GM18499 (cell line): ENCODE measurements at regions not wholly inside any gene's neighbourhood (a gene's known extent, or its start where the extent isn't known, plus 50 kb on each side); places are given as distances from the start of the nearest gene placed in this dataset.
"Not testable (repeated sequence)": the region's sequence is repeated elsewhere in the genome, so short reads cannot be mapped to it uniquely, and the experiment has no call there.

ENCODE experiments used
- ATAC-seq: cut with Tn5 transposase; IDR thresholded peaks from one replicate; pipeline ENCODE4 v1.9.1; 2021; ENCODE audit warnings: moderate number of reproducible peaks; ENCODE audit not compliant: insufficient read depth, unreplicated experiment

DNA sequence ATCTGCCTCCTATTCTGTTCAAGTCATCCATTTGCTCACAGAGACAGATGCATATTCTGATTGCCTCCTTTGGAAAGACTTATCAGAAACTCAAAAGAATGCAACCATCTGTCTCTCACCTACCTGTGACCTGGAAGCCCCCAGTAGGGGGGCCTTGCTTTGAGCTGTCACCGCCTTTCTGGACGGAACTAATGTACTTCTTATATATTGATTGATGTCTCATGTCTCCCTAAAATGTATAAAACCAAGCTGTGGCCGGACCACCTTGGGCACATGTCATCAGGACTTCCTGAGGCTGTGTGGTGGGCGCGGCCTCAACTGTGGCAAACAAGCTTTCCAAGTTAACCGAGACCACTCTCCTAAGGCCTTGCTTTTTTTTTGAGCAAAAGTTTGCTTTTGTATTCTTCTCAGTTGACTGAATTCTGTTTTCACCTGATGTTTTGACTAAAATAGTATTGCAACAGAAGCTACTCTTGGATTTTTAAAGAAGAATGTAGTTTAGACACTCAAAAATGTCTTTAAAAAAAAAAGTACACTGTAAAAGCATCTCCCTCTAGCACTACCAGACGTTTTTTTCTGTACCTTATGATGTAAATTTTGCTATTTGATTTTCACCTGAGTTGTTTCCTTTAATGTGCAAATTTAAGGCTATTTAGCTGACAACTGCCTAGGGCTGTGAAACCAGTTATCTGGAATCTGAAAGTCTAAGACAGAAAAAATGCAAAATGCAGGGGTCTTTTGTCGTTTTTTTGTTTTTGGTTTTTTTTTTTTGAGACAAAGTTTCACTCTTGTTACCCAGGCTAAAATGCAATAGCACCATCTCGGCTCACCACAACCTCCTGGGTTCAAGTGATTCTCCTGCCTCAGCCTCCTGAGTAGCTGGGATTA lies 298.8 kb upstream of the SGCG start:
- not testable (repeated sequence) for ATAC-seq

DNA sequence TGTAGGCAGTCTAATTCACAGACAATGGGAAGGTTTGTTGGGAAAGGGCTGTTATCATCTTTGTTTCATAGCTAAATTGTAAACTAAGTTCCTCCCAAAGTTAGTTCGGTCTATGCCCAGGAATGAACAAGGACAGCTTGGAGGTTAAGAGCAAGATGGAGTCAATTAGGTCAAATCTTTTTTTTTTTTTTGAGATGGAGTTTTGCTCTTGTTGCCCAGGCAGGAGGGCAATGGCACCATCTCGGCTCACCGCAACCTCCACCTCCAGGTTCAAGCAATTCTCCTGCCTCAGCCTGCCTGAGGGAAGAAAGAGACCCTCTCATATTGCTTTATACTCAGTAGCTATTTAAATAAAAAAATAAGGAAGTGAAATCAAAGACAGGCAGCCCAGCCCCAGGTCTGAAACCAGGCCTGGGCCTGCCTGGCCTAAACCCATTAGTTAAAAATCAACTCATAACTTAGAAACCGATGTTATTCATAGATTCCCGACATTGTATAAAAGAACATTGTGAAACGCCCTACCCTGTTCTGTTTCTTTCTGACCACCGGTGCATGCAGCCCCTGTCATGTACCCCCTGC lies 297.4 kb upstream of the SGCG start:
- ATAC-seq: no peak

DNA sequence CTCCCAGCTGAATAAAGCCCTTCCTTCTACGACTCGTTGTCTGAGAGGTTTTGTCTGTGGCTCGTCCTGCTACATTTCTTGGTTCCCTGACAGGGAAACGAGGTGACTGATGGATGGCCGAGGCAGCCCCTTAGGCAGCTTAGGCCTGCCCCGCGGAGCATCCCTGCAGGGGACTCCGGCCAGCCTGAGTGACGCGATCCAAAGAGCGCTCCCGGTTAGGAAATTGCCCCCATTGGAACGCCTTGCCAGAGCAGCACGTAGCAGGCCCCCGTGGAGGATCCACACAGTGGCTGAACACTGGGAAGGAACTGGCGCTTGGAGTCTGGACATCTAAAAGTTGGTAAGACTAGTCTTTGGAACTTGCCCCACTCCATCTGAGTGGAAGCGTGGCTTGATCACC lies 296.8 kb upstream of the SGCG start:
- no peak for ATAC-seq

DNA sequence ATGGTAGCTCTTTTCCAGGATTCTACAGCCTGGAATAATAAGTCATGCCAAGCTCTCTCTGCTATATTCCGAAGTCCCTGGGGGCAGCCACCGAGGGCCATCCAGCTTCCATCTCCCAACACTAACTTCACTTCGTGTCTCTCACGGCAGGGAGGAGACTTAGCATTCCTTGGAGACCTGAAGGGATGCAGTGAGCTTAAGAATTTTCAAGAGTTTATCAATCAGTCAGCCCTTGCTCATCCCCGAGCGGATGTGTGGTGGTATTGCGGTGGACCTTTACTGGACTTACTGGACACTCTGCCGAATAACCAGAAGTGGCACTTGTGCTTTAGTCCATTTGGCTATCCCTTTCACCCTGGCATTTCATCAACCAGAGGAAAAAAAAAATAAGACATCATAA lies 294.7 kb upstream of the SGCG start:
- ATAC-seq: not testable (repeated sequence)

DNA sequence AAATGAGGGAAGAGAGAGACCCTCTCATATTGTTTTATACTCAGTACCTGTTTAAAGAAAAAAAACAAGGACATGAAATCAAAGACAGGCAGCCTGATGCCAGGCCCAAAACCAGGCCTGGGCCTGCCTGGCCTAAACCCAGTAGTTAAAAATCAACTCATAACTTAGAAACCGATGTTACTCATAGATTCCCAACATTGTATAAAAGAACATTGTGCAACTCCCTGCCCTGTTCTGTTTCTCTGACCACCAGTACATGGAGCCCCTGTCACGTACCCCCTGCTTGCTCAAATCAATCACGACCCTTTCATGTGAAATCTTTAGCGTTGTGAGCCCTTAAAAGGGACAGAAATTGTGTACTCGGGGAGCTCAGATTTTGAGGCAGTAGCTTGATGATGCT lies 291.4 kb upstream of the SGCG start:
- ATAC-seq: not testable (repeated sequence)

DNA sequence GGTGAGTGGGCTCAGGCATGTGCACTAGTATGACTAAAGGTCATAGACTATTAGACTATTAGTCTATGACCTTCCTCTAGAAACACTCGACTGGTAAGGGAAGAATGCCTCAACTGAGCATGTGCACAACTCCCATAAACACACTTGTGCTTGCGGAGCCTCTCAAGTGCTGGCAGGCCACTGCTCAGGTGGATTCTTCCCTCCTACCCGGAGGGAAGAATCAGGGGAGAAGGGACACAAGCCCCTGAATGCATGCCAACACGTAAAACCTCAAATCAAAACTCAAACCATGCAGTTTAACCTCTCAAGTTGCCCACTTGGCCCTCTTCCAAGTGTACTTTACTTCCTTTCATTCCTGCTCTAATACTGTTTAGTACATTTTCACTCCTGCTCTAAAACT lies 287.6 kb upstream of the SGCG start:
- no peak for ATAC-seq

DNA sequence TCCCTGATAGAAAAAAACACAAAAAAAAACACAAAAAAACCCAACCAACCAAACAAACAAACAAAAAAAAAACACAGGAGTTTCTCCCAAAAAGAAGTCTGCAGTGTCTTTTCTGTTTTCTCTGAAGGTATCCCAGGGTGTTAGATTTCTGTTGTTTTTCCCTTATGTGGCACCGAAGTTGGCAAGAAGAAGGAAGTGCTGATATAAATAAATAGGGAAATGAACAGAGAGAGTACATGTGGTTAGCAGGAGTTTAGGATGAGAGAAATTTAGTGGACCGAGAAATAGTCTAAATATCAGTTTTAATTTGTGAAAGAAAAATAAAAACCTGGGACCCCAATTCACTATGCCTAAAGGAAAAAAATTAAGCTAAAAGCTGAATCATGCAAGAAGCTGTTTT lies 287.0 kb upstream of the SGCG start:
- ATAC-seq: no peak

DNA sequence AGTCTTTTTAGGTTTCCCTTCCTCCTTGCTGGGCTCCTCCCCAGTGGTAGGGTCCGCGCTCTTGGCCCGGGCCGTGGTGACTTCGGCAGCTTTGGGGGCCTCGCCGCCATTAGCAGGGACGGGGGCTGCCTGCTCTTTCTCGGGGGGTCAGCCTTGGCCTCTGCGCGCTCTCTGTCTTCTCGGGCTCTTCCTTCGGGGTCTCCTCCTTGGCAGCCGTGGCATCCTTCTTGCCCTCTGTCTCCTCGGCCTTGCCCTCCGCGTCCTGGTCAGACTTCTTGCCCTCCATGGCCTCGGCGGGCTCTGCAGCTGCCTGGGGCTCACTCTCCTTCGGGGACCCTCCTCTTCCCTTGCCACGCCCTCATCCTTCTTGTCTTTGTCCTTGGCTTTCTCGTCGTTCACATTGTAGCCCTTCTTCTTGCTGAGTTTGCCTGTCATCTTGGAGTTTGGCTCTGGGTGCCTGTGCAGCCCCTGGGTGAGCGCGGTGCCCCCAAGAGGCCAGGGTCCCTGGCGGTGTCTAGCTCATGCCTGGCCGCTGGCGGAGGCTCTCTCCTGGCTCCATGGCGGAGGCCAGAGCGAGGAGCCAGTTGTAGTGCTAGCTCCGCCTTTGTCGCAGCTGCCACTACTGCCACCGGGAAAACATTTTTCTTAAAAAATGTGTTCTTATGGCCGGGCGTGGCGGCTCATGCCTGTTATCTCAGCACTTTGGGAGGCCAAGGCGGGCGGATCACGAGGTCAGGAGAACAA lies 283.0 kb upstream of the SGCG start:
- no peak for ATAC-seq

DNA sequence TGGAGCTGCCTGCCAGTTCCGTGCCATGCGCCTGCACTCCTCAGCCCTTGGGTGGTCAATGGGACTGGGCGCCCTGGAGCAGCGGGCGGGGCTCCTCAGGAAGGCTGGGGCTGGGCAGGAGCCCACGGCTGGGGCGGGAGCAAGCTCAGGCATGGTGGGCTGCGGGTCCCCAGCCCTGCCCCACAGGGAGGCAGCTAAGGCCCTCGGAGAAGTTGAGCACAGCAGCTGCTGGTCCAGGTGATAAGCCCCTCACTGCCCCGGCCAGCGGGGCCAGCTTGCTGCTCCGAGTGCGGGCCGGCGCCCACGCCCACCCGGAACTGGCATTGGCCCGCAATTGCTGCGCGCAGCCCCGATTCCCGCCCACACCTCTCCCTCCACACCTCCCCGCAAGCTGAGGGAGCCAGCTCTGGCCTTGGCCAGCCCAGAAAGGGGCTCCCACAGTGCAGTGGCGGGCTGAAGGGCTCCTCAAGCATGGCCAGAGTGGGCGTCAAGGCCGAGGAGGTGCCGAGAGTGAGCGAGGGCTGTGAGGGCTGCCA lies 280.3 kb upstream of the SGCG start:
- ATAC-seq: not testable (repeated sequence)

DNA sequence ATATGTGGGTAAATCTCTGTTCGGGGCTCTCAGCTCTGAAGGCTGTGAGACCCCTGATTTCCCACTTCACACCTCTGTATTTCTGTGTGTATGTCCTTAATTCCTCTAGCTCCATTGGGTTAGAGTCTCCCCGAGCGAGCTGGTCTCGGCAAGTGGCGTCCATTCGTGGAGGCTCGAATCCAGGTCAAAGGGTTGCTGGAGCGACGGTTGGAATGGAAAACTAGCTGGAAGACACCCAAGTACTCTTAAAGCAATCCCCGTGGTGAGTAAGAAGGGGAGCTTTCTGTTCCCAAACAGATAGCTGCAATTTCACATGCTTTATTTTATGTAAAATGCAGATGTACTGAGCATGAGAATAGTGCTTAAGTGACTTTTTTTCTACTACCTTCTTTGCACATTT lies 277.5 kb upstream of the SGCG start:
- no peak for ATAC-seq

DNA sequence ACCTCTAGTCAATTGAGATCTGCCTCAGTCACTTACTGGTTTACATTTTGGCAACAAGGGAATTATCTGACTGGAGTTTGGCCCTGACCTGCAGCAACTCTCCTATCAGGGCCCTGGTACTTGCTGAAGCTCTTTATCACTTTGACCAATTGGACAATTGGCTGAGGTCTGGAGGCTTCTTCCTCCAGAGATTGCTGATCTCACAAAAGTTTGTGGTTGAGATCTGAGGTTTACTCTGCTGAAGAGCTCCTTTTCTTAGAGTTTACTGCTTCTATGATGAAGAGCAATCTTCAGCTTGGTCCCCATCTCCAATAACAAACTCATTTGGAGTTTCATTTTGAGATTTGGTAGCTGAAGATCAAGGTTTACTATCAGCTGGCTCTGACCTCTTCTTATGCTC lies 276.9 kb upstream of the SGCG start:
- ATAC-seq: no peak

DNA sequence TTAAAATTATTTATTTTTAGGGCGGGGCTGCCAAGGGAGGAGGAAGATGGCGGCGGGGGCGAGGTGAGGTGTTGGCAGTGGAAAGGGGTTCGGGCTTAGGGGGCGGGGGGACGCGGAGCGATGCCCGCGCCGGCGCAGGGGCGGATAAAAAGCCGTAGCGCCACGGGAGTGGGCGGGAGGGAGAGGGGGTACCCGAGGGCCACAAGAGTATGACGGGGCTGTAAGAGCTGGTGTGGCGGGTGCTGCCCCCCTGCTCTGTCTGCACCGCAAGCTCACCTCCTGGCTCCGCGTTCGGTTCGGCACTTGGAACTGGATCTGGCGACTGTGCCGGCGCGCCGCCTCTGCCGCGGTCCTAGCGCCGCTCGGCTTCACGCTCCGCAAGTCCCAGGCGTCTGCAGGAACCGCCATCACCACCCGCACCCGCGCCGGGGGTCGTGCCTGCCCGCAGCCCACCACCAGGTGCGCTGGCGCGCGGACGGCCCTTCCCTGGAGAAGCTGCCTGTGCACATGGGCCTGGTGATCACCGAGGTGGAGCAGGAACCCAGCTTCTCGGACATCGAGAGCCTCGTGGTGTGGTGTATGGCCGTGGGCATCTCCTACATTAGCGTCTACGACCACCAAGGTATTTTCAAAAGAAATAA lies 265.2 kb upstream of the SGCG start:
- no peak for ATAC-seq

DNA sequence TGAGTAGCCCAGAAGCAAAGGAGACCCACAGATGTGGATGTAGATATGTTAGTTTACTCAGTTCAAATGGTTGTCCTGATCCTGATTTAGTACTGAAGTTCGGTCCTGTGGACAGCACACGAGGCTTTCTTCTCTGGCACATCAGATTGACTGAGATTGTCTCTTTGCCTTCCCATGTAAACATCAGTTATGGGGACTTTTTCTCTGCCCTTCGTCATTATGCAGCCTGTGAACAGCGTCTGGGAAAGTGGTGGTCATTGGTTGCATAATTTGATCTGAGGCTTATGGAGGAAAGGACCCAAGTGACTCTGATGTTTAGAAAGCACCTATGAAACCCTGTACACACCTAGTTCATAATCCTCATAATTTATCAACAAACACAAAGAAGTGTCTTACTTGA lies 264.5 kb upstream of the SGCG start:
- not testable (repeated sequence) for ATAC-seq

DNA sequence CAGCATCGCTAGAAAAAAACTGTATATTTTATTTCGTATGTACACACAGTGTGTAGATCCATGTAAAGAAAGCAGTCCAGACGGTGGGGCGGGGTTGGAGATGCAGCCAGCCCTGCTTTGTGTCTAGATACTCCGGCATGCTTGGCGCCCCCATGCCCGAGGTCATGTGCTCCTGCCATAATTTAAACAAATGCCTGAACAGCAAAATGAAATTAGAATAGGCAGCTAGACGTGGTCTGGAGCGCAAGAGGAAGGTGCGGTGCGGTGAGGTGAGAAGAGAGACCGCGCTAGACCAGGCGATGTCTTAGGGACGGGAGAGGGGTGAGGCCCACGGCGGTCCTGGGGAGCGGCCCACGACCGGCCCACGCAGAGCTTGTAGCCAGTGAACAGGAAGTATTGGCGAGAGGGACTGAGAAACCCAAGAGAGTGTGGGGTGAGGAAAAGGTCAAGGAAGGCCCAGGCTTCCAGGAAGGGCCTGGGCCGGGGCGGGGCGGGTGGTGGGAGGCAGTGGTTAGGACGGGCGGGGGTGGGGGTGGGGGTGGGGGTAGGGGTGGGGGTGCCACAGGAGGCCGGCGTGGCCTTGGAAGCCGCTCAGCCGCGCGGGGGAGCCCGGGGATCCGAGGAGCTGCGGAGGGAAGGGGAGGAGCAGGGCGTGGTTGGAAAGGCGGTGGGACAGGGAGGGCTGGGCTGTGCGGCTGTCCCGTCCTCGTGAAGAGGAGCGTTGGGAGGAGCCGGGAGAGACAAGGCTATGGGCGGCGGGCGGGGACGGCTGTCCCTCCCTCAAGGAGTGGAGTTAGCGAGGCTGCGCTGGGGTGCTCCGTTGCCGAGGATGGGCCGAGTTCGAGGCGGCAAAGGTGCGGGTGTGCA lies 254.7 kb upstream of the SGCG start:
- no peak for ATAC-seq

DNA sequence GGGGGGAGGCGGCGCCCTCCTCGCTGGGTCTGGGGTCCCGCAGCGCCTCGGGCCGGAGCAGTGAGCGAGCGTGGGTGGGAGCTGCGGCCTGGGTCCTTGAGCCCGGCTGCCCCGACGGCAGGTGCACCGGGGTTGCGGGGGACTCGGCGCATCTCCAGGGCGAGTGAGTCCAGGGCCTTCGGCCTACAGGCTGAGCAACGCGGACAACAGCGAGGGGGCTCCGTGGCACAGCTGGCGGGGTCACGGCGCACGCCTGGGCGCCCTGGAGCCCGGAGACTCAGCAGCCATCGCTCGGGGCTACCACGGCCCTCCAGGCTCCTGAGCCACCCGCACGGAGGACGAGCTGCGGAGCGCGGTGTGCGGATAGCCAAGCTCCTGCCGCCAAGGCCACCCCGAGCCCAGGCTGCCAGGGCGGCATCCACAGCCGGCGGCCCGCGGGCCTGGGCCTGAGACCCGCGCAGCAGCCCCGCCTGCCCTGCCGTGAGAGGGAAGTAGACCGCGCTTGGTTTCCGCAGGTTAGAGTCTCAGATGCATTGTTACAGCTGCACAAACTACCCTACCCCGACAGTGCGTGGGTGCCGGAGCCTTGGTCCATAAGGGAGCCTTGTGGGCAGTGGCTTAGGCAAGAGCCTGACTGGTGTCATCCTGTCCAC lies 253.9 kb upstream of the SGCG start:
- no peak for ATAC-seq

DNA sequence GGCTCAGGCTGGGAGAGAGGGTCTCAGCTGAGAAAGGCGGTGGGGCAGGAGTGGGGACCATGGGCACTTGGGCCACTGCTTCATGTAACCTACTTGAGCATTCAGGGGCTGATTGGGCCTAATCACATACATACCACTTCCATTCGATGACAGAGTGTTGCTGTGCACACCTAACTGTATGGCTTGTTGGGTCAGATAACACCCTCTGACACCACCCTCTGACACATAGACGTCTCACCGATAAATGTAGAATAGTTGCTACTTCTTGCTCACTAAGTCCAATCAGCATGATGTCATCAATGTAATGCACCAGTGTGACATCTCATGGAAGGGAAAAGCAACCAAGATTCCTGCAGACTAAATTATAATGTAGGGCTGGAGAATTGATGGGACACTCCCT lies 252.9 kb upstream of the SGCG start:
- not testable (repeated sequence) for ATAC-seq

DNA sequence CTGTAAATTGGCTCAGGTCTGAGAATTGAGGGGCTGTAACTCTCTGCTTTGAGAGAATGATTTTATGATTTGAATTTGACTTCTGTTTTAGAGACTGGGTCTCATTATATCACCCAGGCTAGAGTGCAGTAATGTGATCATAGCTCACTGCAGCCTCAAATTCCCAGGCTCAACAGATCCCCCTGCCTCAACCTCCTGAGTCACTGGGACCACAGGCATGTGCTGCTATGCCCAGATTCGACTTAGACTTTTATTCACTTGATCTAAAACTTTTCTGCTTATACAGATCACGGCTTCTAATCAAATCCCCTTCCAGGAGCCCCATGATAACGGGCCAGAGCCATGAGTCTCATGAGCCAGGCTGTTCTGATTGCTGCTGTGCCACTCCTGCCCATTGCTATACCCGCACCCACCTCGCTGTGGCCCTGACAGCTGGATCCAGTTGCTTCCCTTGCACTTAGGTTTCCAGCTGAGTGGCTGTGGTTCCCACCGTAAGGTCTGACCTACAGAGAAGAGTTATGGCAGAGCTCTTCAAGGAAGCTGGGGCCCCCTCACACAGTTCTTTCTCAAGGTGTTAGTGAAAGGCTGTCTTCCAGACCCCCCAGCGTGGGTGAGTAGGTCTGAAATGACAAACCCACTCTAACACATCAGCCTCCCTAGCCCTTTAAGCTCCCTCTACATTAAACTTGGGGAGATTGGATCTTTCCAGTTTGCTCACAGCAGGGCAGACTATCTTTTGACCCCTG lies 251.2 kb upstream of the SGCG start:
- ATAC-seq: no peak

DNA sequence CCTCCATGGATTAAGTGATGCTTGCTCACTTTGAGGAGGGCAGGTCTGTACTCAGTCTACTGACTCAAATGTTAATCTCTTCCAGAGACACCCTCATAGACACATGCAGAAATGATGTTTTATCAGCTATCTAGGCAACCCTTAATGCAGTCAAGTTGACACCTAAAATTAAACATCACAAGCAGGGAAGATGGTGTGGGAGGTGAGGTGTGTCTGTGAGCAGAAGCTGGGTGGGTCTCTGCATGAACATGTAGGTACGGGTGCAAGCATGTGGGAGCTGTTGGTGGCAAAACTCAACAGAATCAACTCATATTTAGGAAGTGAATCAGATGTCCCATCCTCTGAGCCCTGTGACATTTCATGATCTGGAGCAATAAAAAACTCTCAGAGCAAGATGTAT lies 249.2 kb upstream of the SGCG start:
- ATAC-seq: no peak
